Activated naive CD4-positive, alpha-beta T cell treated with anti-CD3 and anti-CD28 coated beads, Interleukin-2, amount 50 U/mL, for 24 hours (primary cell): ENCODE measurements at regions not wholly inside any gene's neighbourhood (a gene's known extent, or its start where the extent isn't known, plus 50 kb on each side); places are given as distances from the start of the nearest gene placed in this dataset.

ENCODE experiments used
- H3K27ac Mint-ChIP-seq: one replicate; pipeline ENCODE4 v1.8.0; 2021; ENCODE audit warnings: mild to moderate bottlenecking, mixed read lengths
- H3K27me3 Mint-ChIP-seq: one replicate; pipeline ENCODE4 v1.8.0; 2021; ENCODE audit warnings: mixed read lengths
- H3K36me3 Mint-ChIP-seq: one replicate; pipeline ENCODE4 v1.8.0; 2021; ENCODE audit warnings: mixed read lengths
- H3K4me1 Mint-ChIP-seq: one replicate; pipeline ENCODE4 v1.8.0; 2021; ENCODE audit warnings: mixed read lengths
- H3K4me3 Mint-ChIP-seq: one replicate; pipeline ENCODE4 v1.8.0; 2021; ENCODE audit warnings: mild to moderate bottlenecking, mixed read lengths
- H3K9me3 Mint-ChIP-seq: one replicate; pipeline ENCODE4 v1.8.0; 2021; ENCODE audit warnings: mixed read lengths

DNA sequence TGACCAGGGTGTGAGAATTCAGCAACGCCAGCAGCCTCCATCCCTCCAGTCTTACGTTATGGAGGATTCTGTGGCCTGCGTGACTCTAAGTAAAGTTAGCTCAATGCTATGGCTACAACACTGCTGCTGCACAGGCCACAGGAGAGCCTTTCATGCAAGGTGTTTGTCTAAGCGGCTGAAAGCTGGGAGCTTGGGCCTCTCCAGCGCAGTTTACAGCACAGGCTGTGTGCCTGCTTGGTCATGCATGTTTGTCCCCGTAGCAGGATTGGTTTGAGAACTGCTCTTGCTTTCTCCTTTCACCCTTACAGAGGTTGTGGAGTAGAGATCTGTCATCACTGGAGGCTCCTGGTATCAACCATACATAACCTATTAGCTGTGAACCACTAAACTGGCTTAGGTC, 113.1 kb upstream of the TMCC3 start:
- Mint-ChIP-seq H3K4me3 (no peak overlapping the region), H3K4me1 (peaks cover 7% of the 10 kb centered on the region), H3K9me3 (no peaks in the 10 kb centered on the region), H3K27me3 (no peaks in the 10 kb centered on the region), H3K36me3 (no peaks in the 10 kb centered on the region), H3K27ac (no peak overlapping the region)

GRCh38 chr12:94762943-94763342, 112.6 kb upstream of the TMCC3 start:
- H3K36me3 Mint-ChIP-seq: no peaks in the 10 kb centered on the region
- no peak overlapping the region for H3K27ac Mint-ChIP-seq
- H3K27me3 Mint-ChIP-seq: no peaks in the 10 kb centered on the region
- H3K9me3 Mint-ChIP-seq: no peaks in the 10 kb centered on the region
- H3K4me3 Mint-ChIP-seq: no peak overlapping the region
- peaks cover 7% of the 10 kb centered on the region for H3K4me1 Mint-ChIP-seq

DNA sequence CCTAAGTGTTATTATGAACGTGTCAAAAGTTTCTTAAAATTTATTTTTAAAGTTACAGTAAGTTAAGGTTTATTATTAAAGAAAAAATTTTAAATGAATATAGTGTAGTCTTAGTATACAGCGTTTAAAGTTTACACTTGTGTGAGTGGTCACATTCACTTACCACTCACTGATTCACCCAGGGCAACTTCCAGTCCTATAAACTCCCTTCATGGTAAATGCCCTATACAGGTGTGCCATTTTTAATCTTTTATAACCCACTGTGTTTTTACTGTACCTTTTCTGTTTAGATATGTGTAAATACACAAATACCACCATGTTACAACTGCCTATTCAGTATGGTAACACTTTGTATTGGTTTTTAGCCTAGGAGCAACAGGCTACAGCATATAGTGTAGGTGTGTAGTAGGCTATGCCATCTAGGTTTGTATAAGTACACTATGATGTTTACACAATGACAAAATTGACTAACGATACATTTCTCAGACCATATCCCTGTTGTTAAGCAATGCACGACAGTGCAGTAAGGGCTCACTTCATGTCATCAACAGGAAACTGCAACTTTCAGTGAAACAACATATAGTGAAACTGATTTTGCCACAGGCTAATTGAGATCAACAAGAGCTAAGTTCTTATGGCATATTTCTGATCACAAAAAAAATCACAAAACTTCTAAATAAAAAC, 112.0 kb upstream of the TMCC3 start:
- Mint-ChIP-seq H3K27ac (no peak overlapping the region), H3K9me3 (no peaks in the 10 kb centered on the region), H3K4me3 (no peak overlapping the region), H3K27me3 (no peaks in the 10 kb centered on the region), H3K4me1 (peaks cover 7% of the 10 kb centered on the region), H3K36me3 (no peaks in the 10 kb centered on the region)

GRCh38 chr12:94761559-94761958, 111.2 kb upstream of the TMCC3 start:
- H3K27ac Mint-ChIP-seq: no peak overlapping the region
- no peaks in the 10 kb centered on the region for H3K27me3 Mint-ChIP-seq
- H3K4me3 Mint-ChIP-seq: no peak overlapping the region
- H3K9me3 Mint-ChIP-seq: no peaks in the 10 kb centered on the region
- H3K36me3 Mint-ChIP-seq: no peaks in the 10 kb centered on the region
- H3K4me1 Mint-ChIP-seq: peaks cover 7% of the 10 kb centered on the region

DNA sequence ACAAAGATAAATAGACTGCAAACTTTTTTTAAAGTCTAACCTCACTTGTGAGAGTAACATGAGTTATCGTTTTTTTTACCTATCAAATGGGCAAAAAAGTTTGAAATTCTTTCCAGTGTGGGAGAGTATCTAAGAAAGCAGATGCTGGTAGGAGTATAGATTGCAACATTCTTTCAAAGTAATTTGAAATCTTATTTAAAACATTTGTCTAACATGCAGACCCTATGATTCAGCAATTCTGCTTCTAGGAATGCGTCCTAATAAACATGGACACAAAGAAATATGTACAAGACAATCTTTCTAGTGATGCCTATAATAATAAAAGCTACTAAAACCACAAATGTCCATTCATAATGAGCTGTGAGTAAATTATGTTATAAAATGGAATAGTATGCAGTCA, 110.4 kb upstream of the TMCC3 start:
- no peaks in the 10 kb centered on the region for H3K9me3 Mint-ChIP-seq
- H3K27ac Mint-ChIP-seq: no peak overlapping the region
- no peaks in the 10 kb centered on the region for H3K36me3 Mint-ChIP-seq
- no peak overlapping the region for H3K4me3 Mint-ChIP-seq
- no peaks in the 10 kb centered on the region for H3K27me3 Mint-ChIP-seq
- H3K4me1 Mint-ChIP-seq: peaks cover 7% of the 10 kb centered on the region

DNA sequence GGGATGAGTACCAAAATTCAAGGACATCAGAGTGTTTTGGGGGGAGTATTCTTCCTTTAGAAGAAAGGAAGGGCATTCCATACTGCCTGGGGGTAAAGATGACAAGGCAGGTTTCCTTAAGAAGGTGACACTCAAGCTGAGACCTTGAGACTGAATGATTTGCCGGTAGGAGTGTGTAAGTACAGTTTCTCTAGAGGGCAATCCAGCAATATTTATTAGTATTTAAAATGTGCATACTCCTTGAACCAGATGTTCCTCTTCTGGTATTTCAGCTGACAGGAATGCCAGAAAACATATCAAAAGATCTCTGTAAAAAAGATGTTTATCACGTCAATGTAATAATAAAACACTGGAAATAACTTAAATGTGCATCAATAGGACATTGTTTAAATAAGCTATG, 106.4 kb upstream of the TMCC3 start:
- peaks cover 2% of the 10 kb centered on the region for H3K36me3 Mint-ChIP-seq
- no peak overlapping the region for H3K27ac Mint-ChIP-seq

GRCh38 chr12:94755598-94755997, 105.2 kb upstream of the TMCC3 start:
- H3K4me3 Mint-ChIP-seq: no peak overlapping the region
- no peak overlapping the region for H3K27ac Mint-ChIP-seq
- no peaks in the 10 kb centered on the region for H3K4me1 Mint-ChIP-seq
- H3K9me3 Mint-ChIP-seq: no peaks in the 10 kb centered on the region
- H3K36me3 Mint-ChIP-seq: peaks cover 2% of the 10 kb centered on the region
- peaks cover 4% of the 10 kb centered on the region for H3K27me3 Mint-ChIP-seq

More for the DNA sequence above, 106.4 kb upstream of the TMCC3 start:
- Mint-ChIP-seq H3K9me3 (no peaks in the 10 kb centered on the region), H3K4me1 (no peaks in the 10 kb centered on the region), H3K4me3 (no peak overlapping the region), H3K27me3 (peaks cover 4% of the 10 kb centered on the region)

- H3K36me3 Mint-ChIP-seq: peaks cover 2% of the 10 kb centered on the region
- H3K9me3 Mint-ChIP-seq: no peaks in the 10 kb centered on the region
- H3K27me3 Mint-ChIP-seq: peaks cover 5% of the 10 kb centered on the region
- no peak overlapping the region for H3K4me3 Mint-ChIP-seq
- no peaks in the 10 kb centered on the region for H3K4me1 Mint-ChIP-seq
- H3K27ac Mint-ChIP-seq: no peak overlapping the region
Observed at GRCh38 chr12:94754653-94755052, 104.3 kb upstream of the TMCC3 start.

- no peak overlapping the region for H3K27ac Mint-ChIP-seq
- H3K4me3 Mint-ChIP-seq: no peak overlapping the region
- peaks cover 5% of the 10 kb centered on the region for H3K27me3 Mint-ChIP-seq
- peaks cover 2% of the 10 kb centered on the region for H3K36me3 Mint-ChIP-seq
- H3K9me3 Mint-ChIP-seq: no peaks in the 10 kb centered on the region
- no peaks in the 10 kb centered on the region for H3K4me1 Mint-ChIP-seq
Observed at GRCh38 chr12:94753036-94753679, 102.8 kb upstream of the TMCC3 start.

DNA sequence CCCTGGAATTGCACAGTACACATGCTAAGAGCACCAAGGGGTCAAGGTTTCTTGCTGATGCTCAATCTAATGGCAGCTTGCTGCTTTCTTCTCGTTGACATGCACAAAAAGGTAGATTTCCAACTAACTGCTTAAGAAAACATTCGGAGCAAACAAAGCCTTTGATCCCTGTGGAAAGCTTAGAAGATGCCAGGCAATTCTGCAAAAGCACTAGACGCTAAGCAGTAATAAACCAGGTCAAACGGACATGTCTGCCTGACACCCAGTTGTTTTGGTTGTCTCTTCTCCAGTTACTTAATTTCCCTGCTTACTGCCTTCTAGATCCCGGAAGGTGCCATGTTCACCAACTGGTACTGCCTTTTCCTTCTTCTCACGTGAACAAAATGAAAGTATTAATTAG, 100.5 kb upstream of the TMCC3 start:
- Mint-ChIP-seq H3K27me3 (peaks cover 5% of the 10 kb centered on the region), H3K36me3 (peaks cover 2% of the 10 kb centered on the region), H3K4me1 (no peaks in the 10 kb centered on the region), H3K9me3 (no peaks in the 10 kb centered on the region), H3K27ac (no peak overlapping the region), H3K4me3 (no peak overlapping the region)

DNA sequence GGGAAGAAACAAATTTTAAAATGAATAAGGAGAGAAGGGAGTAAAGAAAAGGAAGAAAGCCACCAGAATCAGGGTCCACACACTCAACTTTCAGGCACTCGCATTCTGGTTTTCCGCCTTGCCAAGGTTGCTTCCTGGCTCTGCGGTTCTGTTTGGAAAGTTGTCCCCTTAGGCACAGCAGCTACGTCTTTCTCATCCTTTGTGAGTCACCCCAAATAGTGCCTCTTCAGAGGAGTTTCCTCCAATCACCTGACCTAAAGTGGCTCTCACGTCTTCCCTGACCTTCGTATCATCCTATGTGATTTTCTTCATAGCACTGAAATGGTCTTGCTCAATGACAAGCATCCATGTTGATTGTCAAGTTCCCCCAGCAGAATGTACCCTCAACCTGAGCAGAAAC, 99.5 kb upstream of the TMCC3 start:
- no peak overlapping the region for H3K4me3 Mint-ChIP-seq
- no peaks in the 10 kb centered on the region for H3K9me3 Mint-ChIP-seq
- H3K36me3 Mint-ChIP-seq: peaks cover 2% of the 10 kb centered on the region
- H3K4me1 Mint-ChIP-seq: no peaks in the 10 kb centered on the region
- peaks cover 5% of the 10 kb centered on the region for H3K27me3 Mint-ChIP-seq
- no peak overlapping the region for H3K27ac Mint-ChIP-seq

GRCh38 chr12:94749455-94749854, 99.1 kb upstream of the TMCC3 start:
- no peak overlapping the region for H3K27ac Mint-ChIP-seq
- peaks cover 2% of the 10 kb centered on the region for H3K36me3 Mint-ChIP-seq
- no peaks in the 10 kb centered on the region for H3K4me1 Mint-ChIP-seq
- no peak overlapping the region for H3K4me3 Mint-ChIP-seq
- peaks cover 5% of the 10 kb centered on the region for H3K27me3 Mint-ChIP-seq
- no peaks in the 10 kb centered on the region for H3K9me3 Mint-ChIP-seq

- no peaks in the 10 kb centered on the region for H3K9me3 Mint-ChIP-seq
- H3K4me1 Mint-ChIP-seq: no peaks in the 10 kb centered on the region
- no peak overlapping the region for H3K4me3 Mint-ChIP-seq
- no peak overlapping the region for H3K27ac Mint-ChIP-seq
- H3K36me3 Mint-ChIP-seq: peaks cover 2% of the 10 kb centered on the region
- peaks cover 5% of the 10 kb centered on the region for H3K27me3 Mint-ChIP-seq
Observed at GRCh38 chr12:94748726-94749421, 98.5 kb upstream of the TMCC3 start.

DNA sequence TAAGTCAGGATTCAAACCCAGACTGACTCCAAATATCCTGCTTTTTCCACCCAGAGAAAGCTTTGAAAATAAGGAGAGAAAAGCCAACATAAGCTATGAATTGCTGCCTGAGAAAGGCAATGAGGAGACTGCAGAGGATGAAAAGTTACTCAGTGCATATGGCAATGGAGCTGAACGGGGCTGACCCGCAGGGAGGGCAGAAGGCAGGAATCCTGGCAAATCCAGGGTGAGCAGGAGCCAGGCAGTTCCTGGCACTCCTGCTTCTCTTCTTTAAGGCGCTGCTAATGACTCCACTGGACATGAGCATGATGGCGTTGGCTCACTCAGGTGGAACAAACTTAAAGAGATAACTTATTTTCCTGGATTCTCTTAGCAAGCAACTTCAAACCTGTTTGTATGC, 95.2 kb upstream of the TMCC3 start:
- Mint-ChIP-seq H3K4me3 (no peak overlapping the region), H3K27ac (no peak overlapping the region), H3K9me3 (no peaks in the 10 kb centered on the region), H3K36me3 (no peaks in the 10 kb centered on the region), H3K4me1 (no peaks in the 10 kb centered on the region), H3K27me3 (peaks cover 2% of the 10 kb centered on the region)

DNA sequence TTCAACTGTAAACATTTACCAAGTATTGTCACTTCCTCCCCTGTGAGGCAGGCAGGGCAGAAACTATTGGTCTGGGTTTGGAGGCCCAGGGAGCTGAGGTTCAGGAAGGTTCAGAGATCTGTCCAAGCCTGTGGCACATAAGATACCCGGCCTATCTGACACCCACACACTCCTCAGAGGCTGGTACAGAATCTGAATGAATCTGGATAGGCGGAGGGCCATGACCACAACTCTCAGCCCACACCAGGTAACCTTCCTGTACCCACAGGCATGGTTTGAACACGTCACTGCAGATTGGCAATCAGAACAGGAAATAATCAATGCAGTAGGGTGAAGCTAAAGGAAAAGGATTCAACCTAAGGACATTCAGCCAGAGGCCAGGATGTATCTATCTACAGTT, 92.8 kb upstream of the TMCC3 start:
- H3K27me3 Mint-ChIP-seq: peaks cover 12% of the 10 kb centered on the region

DNA sequence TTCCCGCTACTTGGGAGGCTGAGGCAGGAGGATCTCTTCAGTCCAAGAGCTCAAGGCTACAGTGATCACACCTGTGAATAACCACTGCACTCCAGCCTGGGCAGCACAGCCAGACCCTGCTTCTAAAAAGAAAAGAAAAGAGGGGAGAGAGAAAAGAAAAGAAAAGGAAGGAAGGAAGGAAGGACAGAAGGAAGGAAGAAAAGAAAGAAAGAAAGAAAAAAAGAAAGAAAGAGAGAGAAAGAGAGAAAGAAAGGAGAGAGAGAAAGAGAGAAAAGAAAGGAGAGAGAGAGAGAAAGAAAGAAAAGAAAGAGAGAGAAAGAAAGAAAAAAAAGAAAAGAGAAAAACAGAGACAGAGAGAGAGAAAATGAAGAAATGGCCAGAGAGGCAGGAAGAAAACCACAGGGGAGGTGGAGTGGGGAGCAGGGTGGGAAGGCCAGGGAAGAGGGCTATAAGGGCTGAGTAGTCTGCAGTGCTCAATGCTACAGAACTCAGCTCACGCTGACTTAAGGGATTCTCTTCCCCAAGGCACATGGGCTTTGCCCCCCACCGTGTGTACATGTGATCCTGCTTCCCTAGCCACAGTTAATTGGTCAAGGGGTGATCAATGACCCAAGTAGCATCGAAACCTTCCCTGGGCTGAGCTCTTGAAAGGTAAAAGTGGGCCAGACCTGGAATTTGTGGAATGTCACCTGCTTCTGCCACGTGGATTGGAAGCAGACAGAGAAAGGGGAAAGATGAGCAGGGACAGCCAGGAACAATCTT, 90.4 kb upstream of the TMCC3 start:
- Mint-ChIP-seq H3K36me3 (no peaks in the 10 kb centered on the region), H3K4me3 (no peak overlapping the region), H3K9me3 (no peaks in the 10 kb centered on the region), H3K27me3 (peaks cover 12% of the 10 kb centered on the region), H3K4me1 (no peaks in the 10 kb centered on the region), H3K27ac (no peak overlapping the region)

More for the DNA sequence above, 92.8 kb upstream of the TMCC3 start:
- Mint-ChIP-seq H3K4me3 (no peak overlapping the region), H3K27ac (no peak overlapping the region), H3K36me3 (no peaks in the 10 kb centered on the region), H3K9me3 (no peaks in the 10 kb centered on the region), H3K4me1 (no peaks in the 10 kb centered on the region)
